Lower leg skin (tissue), 3 donors: ENCODE measurements at regions not wholly inside any gene's neighbourhood (a gene's known extent, or its start where the extent isn't known, plus 50 kb on each side); places are given as distances from the start of the nearest gene placed in this dataset.

ENCODE experiments used
- CTCF ChIP-seq, 3 donors: fragments of 450-650 bp; IDR thresholded peaks; one replicate each; pipeline ENCODE4 v1.5.1; 2016; ENCODE audit warnings: antibody characterized with exemption in 3 of 3, mild to moderate bottlenecking in 3 of 3, moderate library complexity in 2 of 3
- POLR2A ChIP-seq, 2 donors: fragments of 450-650 bp; IDR thresholded peaks; one replicate each; pipeline ENCODE4 v1.6.1; 2016 to 2017; ENCODE audit warnings: antibody characterized with exemption in 2 of 2, mild to moderate bottlenecking in 1 of 2, moderate library complexity in 1 of 2

GRCh38 chr6:85360794-85361642 lies 88.9 kb upstream of the NT5E start:
- TF ChIP-seq CTCF (IDR thresholded peaks at IDR 0.05) = no peak
- no peak for TF ChIP-seq POLR2A (IDR thresholded peaks at IDR 0.05)
